Upper lobe of left lung (tissue), 4 donors: ENCODE measurements at regions not wholly inside any gene's neighbourhood (a gene's known extent, or its start where the extent isn't known, plus 50 kb on each side); places are given as distances from the start of the nearest gene placed in this dataset.

ENCODE experiments used
- POLR2A ChIP-seq, 4 donors: fragments of 450-650 bp; IDR thresholded peaks; one replicate each; pipeline ENCODE4 v1.5.1; 2016 to 2017; ENCODE audit warnings: antibody characterized with exemption in 4 of 4, mild to moderate bottlenecking in 2 of 4
- POLR2AphosphoS5 ChIP-seq, 2 donors: sonication (generic); formaldehyde crosslinking; IDR thresholded peaks; one replicate each; pipeline ENCODE4 v1.5.1; 2017; ENCODE audit warnings: antibody characterized with exemption in 2 of 2
- TF ChIP-seq, protein P1 (sequence below), 6 experiments: fragments of 450-650 bp in 4 of 6; fragments of 200-600 bp in 2 of 6; sonication (generic) in 2 of 6; IDR thresholded peaks; one replicate each; pipeline ENCODE4 v1.5.1; 2016 to 2019; ENCODE audit warnings: antibody characterized with exemption in 6 of 6

DNA sequence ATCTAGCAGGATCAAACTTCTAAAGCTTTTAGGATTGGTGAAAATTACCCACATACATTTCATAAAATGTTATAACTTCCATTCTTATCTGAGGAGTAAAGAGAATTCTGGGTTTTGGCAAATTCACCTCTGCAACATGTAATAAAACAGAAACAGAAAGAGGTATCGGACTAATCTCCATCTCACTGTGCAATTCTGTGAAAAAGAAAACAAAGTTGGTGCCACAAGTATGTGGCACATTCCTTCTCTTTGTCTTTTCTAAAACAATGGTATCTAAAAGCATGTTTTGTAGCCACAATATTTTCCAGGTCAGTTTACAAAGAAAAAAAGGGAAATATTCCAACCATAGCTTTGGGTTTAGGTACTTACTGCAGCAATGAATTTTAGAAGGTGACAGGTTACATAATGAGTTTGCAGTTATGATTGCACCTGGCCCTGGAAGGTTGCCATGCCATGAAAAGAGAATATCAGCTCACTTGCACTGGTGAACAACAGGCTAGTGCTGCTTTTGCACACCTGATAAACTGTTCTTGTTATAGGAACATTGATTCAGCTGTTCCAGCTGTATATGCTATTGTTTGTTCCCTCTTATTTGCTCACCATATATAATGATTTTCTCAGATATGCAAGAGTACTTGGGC lies 491.3 kb upstream of the MEF2C start:
- TF ChIP-seq POLR2AphosphoS5 (IDR thresholded peaks at IDR 0.05) (no peak), POLR2A (IDR thresholded peaks at IDR 0.05) (no peak)
- TF ChIP-seq, protein P1, sequence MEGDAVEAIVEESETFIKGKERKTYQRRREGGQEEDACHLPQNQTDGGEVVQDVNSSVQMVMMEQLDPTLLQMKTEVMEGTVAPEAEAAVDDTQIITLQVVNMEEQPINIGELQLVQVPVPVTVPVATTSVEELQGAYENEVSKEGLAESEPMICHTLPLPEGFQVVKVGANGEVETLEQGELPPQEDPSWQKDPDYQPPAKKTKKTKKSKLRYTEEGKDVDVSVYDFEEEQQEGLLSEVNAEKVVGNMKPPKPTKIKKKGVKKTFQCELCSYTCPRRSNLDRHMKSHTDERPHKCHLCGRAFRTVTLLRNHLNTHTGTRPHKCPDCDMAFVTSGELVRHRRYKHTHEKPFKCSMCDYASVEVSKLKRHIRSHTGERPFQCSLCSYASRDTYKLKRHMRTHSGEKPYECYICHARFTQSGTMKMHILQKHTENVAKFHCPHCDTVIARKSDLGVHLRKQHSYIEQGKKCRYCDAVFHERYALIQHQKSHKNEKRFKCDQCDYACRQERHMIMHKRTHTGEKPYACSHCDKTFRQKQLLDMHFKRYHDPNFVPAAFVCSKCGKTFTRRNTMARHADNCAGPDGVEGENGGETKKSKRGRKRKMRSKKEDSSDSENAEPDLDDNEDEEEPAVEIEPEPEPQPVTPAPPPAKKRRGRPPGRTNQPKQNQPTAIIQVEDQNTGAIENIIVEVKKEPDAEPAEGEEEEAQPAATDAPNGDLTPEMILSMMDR (IDR thresholded peaks at IDR 0.05): no peak
